GM12878 (cell line): ENCODE measurements at regions not wholly inside any gene's neighbourhood (a gene's known extent, or its start where the extent isn't known, plus 50 kb on each side); places are given as distances from the start of the nearest gene placed in this dataset.

Experiments used
- ATAC-seq: fragments of 200-7000 bp; cut with Tn5 transposase; 3 replicates; pipeline ENCODE4 v1.9.1; 2020; ENCODE audit warnings: mild to moderate bottlenecking, moderate library complexity
- BruUV-seq: library from RNA; stranded (reverse); fragments of 400-500 nt; replicated peaks from 2 replicates; lab custom pipeline; 2021; lab: Mats Ljungman, UMichigan
- CTCF ChIA-PET: fragments of 300-600 bp; sonication (Branson Sonifier 250); formaldehyde crosslinking; extraction: SDS; loops from one replicate; lab custom pipeline; 2021; ENCODE audit warnings: inconsistent platforms; lab: Yijun Ruan, JAX
- POLR2A ChIA-PET: fragments of 350-600 bp; formaldehyde crosslinking; extraction: SDS; loops from one replicate; lab custom pipeline; 2021; ENCODE audit warnings: inconsistent platforms; lab: Charles Lee
- RAD21 ChIA-PET: fragments of 300-600 bp; sonication (Branson Sonifier 250); formaldehyde crosslinking; loops from one replicate; lab custom pipeline; 2023; ENCODE audit warnings: antibody characterized with exemption; ENCODE audit not compliant: unreplicated experiment; lab: Charles Lee
- SMC1A ChIA-PET: fragments of 300-600 bp; sonication (Branson Sonifier 250); formaldehyde crosslinking; loops from one replicate; lab custom pipeline; 2023; ENCODE audit not compliant: unreplicated experiment, uncharacterized antibody; lab: Charles Lee
- DNase-seq: peaks from one replicate; pipeline ENCODE4 v3.0.0-alpha.2; 2011; ENCODE audit warnings: low read depth, low spot score
- FAIRE-seq: peaks from 3 replicates; lab custom pipeline; 2011; peaks lifted over from hg19 to GRCh38; lab: Jason Lieb, UNC
- H2AFZ ChIP-seq: 2 replicates; pipeline ENCODE4 v1.6.0; 2011; ENCODE audit warnings: low read depth, low read length, control low read depth; ENCODE audit not compliant: control insufficient read depth
- H3K27ac ChIP-seq: 2 replicates; pipeline ENCODE4 v1.5.1; 2011; ENCODE audit warnings: control low read depth; ENCODE audit not compliant: control insufficient read depth, insufficient read depth
- H3K27me3 ChIP-seq, 2 experiments: replicated peaks in 1 of 2; 2 replicates each; pipeline versions ENCODE4 v1.6.0 to v1.6.1; 2011; ENCODE audit warnings: low read length in 1 of 2; ENCODE audit not compliant: control insufficient read depth in 2 of 2, insufficient read depth in 2 of 2
- H3K36me3 ChIP-seq, 2 experiments: 2 replicates each; pipeline ENCODE4 v1.5.1; 2011; ENCODE audit warnings: low read length in 1 of 2; ENCODE audit not compliant: control insufficient read depth in 2 of 2, insufficient read depth in 2 of 2
- H3K4me1 ChIP-seq: 2 replicates; pipeline ENCODE4 v1.6.1; 2011; ENCODE audit warnings: mild to moderate bottlenecking, low read length, moderate library complexity, mixed read lengths; ENCODE audit not compliant: control insufficient read depth, insufficient read depth
- H3K4me2 ChIP-seq: 2 replicates; pipeline ENCODE4 v1.6.0; 2011; ENCODE audit warnings: control low read depth; ENCODE audit not compliant: control insufficient read depth, insufficient read depth
- H3K4me3 ChIP-seq: fragments of 200-600 bp; sonication (generic); 2 replicates; pipeline ENCODE4 v1.5.1; 2016
- H3K79me2 ChIP-seq: 2 replicates; pipeline ENCODE4 v1.6.0; 2011; ENCODE audit warnings: low read length; ENCODE audit not compliant: control insufficient read depth, insufficient read depth
- H3K9ac ChIP-seq: 2 replicates; pipeline ENCODE4 v1.8.0; 2011; ENCODE audit warnings: low read length, control low read depth, mixed read lengths; ENCODE audit not compliant: control insufficient read depth, insufficient read depth
- H3K9me3 ChIP-seq: replicated peaks from 3 replicates; pipeline ENCODE4 v1.5.1; 2011; ENCODE audit warnings: mild to moderate bottlenecking, low read length; ENCODE audit not compliant: control insufficient read depth, insufficient read depth
- H4K20me1 ChIP-seq: 2 replicates; pipeline ENCODE4 v1.6.0; 2011; ENCODE audit not compliant: control insufficient read depth, insufficient read depth
- ATF2 ChIP-seq: IDR thresholded peaks from 2 replicates; pipeline ENCODE4 v1.6.1; 2012; ENCODE audit warnings: low read length, inconsistent platforms
- ATF7 ChIP-seq: fragments of 450-650 bp; IDR thresholded peaks from 2 replicates; pipeline ENCODE4 v1.6.1; 2016; ENCODE audit warnings: low read depth, mild to moderate bottlenecking
- BCL3 ChIP-seq: IDR thresholded peaks from 2 replicates; pipeline ENCODE4 v1.6.1; 2011; ENCODE audit warnings: borderline replicate concordance, low read depth, mild to moderate bottlenecking, moderate library complexity, low read length; ENCODE audit not compliant: insufficient read depth, poor library complexity, severe bottlenecking
- BRCA1 ChIP-seq: IDR thresholded peaks from 2 replicates; pipeline ENCODE4 v1.6.1; 2011; ENCODE audit warnings: low read depth, low read length, improper control_type of control experiment
- EGR1 ChIP-seq, 2 experiments: IDR thresholded peaks; 1 replicate in 1 of 2; 2 replicates in 1 of 2; pipeline ENCODE4 v1.6.1; 2011 to 2012; ENCODE audit warnings: low read depth in 2 of 2, low read length in 2 of 2, borderline replicate concordance in 1 of 2, mild to moderate bottlenecking in 1 of 2, moderate library complexity in 1 of 2
- ETV6 ChIP-seq, 2 experiments: fragments of 450-650 bp in 1 of 2; IDR thresholded peaks in 1 of 2; conservative IDR thresholded peaks in 1 of 2; 2 replicates each; pipeline ENCODE4 v1.6.1; 2014; ENCODE audit warnings: antibody characterized with exemption in 1 of 2, borderline replicate concordance in 1 of 2, low read depth in 1 of 2, mild to moderate bottlenecking in 1 of 2, moderate library complexity in 1 of 2
- HDAC2 ChIP-seq: fragments of 200-600 bp; sonication (generic); IDR thresholded peaks from 2 replicates; pipeline ENCODE4 v1.6.1; 2017
- IRF4 ChIP-seq: IDR thresholded peaks from 2 replicates; pipeline ENCODE4 v1.6.1; 2011; ENCODE audit warnings: low read depth, low read length
- MEF2A ChIP-seq: IDR thresholded peaks from 2 replicates; pipeline ENCODE4 v1.6.1; 2011; ENCODE audit warnings: low read depth, mild to moderate bottlenecking, low read length, moderate library complexity; ENCODE audit not compliant: insufficient read depth
- NFXL1 ChIP-seq: fragments of 450-650 bp; IDR thresholded peaks from 2 replicates; pipeline ENCODE4 v1.6.1; 2017; ENCODE audit warnings: antibody characterized with exemption, mild to moderate bottlenecking, borderline replicate concordance
- PKNOX1 ChIP-seq: fragments of 450-650 bp; IDR thresholded peaks from 2 replicates; pipeline ENCODE4 v1.6.1; 2016; ENCODE audit warnings: mild to moderate bottlenecking
- POLR2AphosphoS2 ChIP-seq: IDR thresholded peaks from 2 replicates; pipeline ENCODE4 v1.6.1; 2011; ENCODE audit warnings: low read depth, mild to moderate bottlenecking, low read length, improper control_type of control experiment, moderate library complexity
- RB1 ChIP-seq: fragments of 450-650 bp; formaldehyde crosslinking; IDR thresholded peaks from 2 replicates; pipeline ENCODE4 v1.6.1; 2017; ENCODE audit warnings: mild to moderate bottlenecking, borderline replicate concordance
- RUNX3 ChIP-seq: IDR thresholded peaks from 2 replicates; pipeline ENCODE4 v1.6.1; 2012; ENCODE audit warnings: low read length, inconsistent platforms
- SPI1 ChIP-seq: IDR thresholded peaks from 2 replicates; pipeline ENCODE4 v1.6.1; 2011; ENCODE audit warnings: low read depth, mild to moderate bottlenecking, low read length, moderate library complexity, borderline replicate concordance; ENCODE audit not compliant: insufficient read depth
- TCF7 ChIP-seq: IDR thresholded peaks from 2 replicates; pipeline ENCODE4 v1.6.1; 2014; ENCODE audit warnings: antibody characterized with exemption, borderline replicate concordance
- WGBS: methylation state at CpG from one replicate; pipeline ENCODE4 v1.1.6; 2016; ENCODE audit warnings: low lambda C conversion rate; ENCODE audit not compliant: insufficient replicate concordance, insufficient coverage; ENCODE audit errors: missing lambda C conversion rate; 5-methylcytosine and 5-hydroxymethylcytosine counted together
- in situ Hi-C: fragments of 300-500 bp; cut with MboI; formaldehyde crosslinking; loops from 9 replicates; pipeline ENCODE4 v1.14.3; 2018; ENCODE audit warnings: mixed read lengths
- intact Hi-C: fragments of 100-400 bp; cut with micrococcal nuclease; formaldehyde crosslinking; loops from one replicate; pipeline ENCODE4 v1.14.2; 2022; ENCODE audit not compliant: unreplicated experiment

GRCh38 chr6:62978920-62979319, 232.3 kb upstream of the FKBP1C start:
- peak; percentile 57 for ATAC-seq
- WGBS = 0% methylated on average over 2 of the region's 2 CpGs
- TF ChIP-seq POLR2AphosphoS2 (no peak), NFXL1 (no peak), ATF7 (no peak), HDAC2 (no peak), TCF7 (no peak), PKNOX1 (no peak), ETV6 (conservative IDR thresholded peaks at IDR 0.05 in 1 of 2, IDR thresholded peaks at IDR 0.05 in 1 of 2; ENCODE audit: borderline replicate concordance in 1 of 2, low read depth in 1 of 2) (no peak), RUNX3 (no peak), SPI1 (no peak), BRCA1 (no peak), MEF2A (no peak), IRF4 (no peak), ATF2 (no peak), RB1 (no peak), BCL3 (no peak), EGR1 (IDR thresholded peaks at IDR 0.05; ENCODE audit: borderline replicate concordance in 1 of 2, low read depth in 2 of 2, low read length in 2 of 2) (no peak)
- Histone ChIP-seq H3K79me2 (no peaks in the 10 kb centered on the region), H2AFZ (no peak overlapping the region), H3K9ac (no peak overlapping the region), H3K4me3 (no peak overlapping the region), H3K4me2 (no peak overlapping the region), H3K36me3 (no peaks in the 10 kb centered on the region), H3K27me3 (no peaks in the 10 kb centered on the region), H3K9me3 (no peaks in the 10 kb centered on the region), H4K20me1 (no peaks in the 10 kb centered on the region), H3K4me1 (no peaks in the 10 kb centered on the region), H3K27ac (no peak overlapping the region)
- in situ Hi-C loops (no loop called here), intact Hi-C loops (loop anchor here (10.0 kb wide), 2 partner anchors 214 to 536 kb away; no protein-coding TSS in a partner anchor)
- ChIA-PET SMC1A (interaction anchor here (0.9 to 1.4 kb wide), 5 partner anchors 9 to 211 kb away, joined by 3 to 5 read pairs (median 3); no protein-coding TSS in a partner anchor), RAD21 (interaction anchor here (1.5 kb wide), 1 partner anchor 87 kb away, joined by 4 read pairs; no protein-coding TSS in a partner anchor), POLR2A (no interaction called here), CTCF (interaction anchor here (0.9 kb wide), 1 partner anchor 293 kb away, joined by 3 read pairs; no protein-coding TSS in a partner anchor)
- FAIRE-seq = no peak
- BruUV-seq = no TSS peak
- DNase-seq = no peak
